ENCODE measurements at regions not wholly inside any gene's neighbourhood (a gene's known extent, or its start where the extent isn't known, plus 50 kb on each side); places are given as distances from the start of the nearest gene placed in this dataset.

GRCh38 chr2:15687243-15687642 lies 95.6 kb downstream of the DDX1 start:
- Histone ChIP-seq H3K9me3 (ENCODE audit: severe bottlenecking) (no peaks in the 10 kb centered on the region), H3K27me3 (ENCODE audit: insufficient read depth, low read depth, severe bottlenecking) (no peaks in the 10 kb centered on the region), H3K36me3 (no peaks in the 10 kb centered on the region), H3K27ac (no peak overlapping the region), H3K4me3 (ENCODE audit: low read depth, low read length) (no peak overlapping the region)
- no peak for TF ChIP-seq CTCF (IDR thresholded peaks at IDR 0.05; ENCODE audit: low read depth, low read length)
- no peak for DNase-seq

GRCh38 chr2:15687720-15688119 lies 96.1 kb downstream of the DDX1 start:
- TF ChIP-seq CTCF (IDR thresholded peaks at IDR 0.05; ENCODE audit: low read depth, low read length) = no peak
- Histone ChIP-seq H3K4me3 (ENCODE audit: low read depth, low read length) (no peak overlapping the region), H3K27ac (no peak overlapping the region), H3K36me3 (no peaks in the 10 kb centered on the region), H3K27me3 (ENCODE audit: insufficient read depth, low read depth, severe bottlenecking) (no peaks in the 10 kb centered on the region), H3K9me3 (ENCODE audit: severe bottlenecking) (no peaks in the 10 kb centered on the region)
- DNase-seq = no peak

GRCh38 chr2:15688924-15689568 lies 97.4 kb downstream of the DDX1 start:
- no peak for DNase-seq
- Histone ChIP-seq H3K9me3 (ENCODE audit: severe bottlenecking) (no peaks in the 10 kb centered on the region), H3K27me3 (ENCODE audit: insufficient read depth, low read depth, severe bottlenecking) (no peaks in the 10 kb centered on the region), H3K27ac (no peak overlapping the region), H3K4me3 (ENCODE audit: low read depth, low read length) (no peak overlapping the region), H3K36me3 (no peaks in the 10 kb centered on the region)
- TF ChIP-seq CTCF (IDR thresholded peaks at IDR 0.05; ENCODE audit: low read depth, low read length) = no peak

- no peak for TF ChIP-seq CTCF (IDR thresholded peaks at IDR 0.05; ENCODE audit: low read depth, low read length)
- Histone ChIP-seq H3K4me3 (ENCODE audit: low read depth, low read length) (no peak overlapping the region), H3K27ac (no peak overlapping the region), H3K9me3 (ENCODE audit: severe bottlenecking) (no peaks in the 10 kb centered on the region), H3K36me3 (no peaks in the 10 kb centered on the region), H3K27me3 (ENCODE audit: insufficient read depth, low read depth, severe bottlenecking) (no peaks in the 10 kb centered on the region)
- no peak for DNase-seq
Measured at GRCh38 chr2:15689654-15690053, 98.0 kb downstream of the DDX1 start.

GRCh38 chr2:15691586-15692310 lies 100.1 kb downstream of the DDX1 start:
- no peaks in the 10 kb centered on the region for H3K36me3 ChIP-seq
- H3K4me3 ChIP-seq (ENCODE audit: low read depth, low read length) = no peak overlapping the region
- no peaks in the 10 kb centered on the region for H3K9me3 ChIP-seq (ENCODE audit: severe bottlenecking)
- H3K27ac ChIP-seq = no peak overlapping the region
- no peak for DNase-seq
- H3K27me3 ChIP-seq (ENCODE audit: insufficient read depth, low read depth, severe bottlenecking) = no peaks in the 10 kb centered on the region
- no peak for TF ChIP-seq CTCF (IDR thresholded peaks at IDR 0.05; ENCODE audit: low read depth, low read length)
